ACC112 (cell line): ENCODE measurements at regions not wholly inside any gene's neighbourhood (a gene's known extent, or its start where the extent isn't known, plus 50 kb on each side); places are given as distances from the start of the nearest gene placed in this dataset.

Experiments
- H2AFZ ChIP-seq: fragments of 200-600 bp; sonication (generic); one replicate; pipeline ENCODE4 v1.6.0; 2017; ENCODE audit warnings: antibody characterized with exemption, low read length; ENCODE audit not compliant: unreplicated experiment
- H3K27ac ChIP-seq: fragments of 200-600 bp; sonication (generic); 2 replicates; pipeline ENCODE4 v1.5.1; 2014; ENCODE audit warnings: low read depth, mild to moderate bottlenecking, antibody characterized with exemption, low read length, moderate library complexity
- H3K27me3 ChIP-seq: fragments of 200-600 bp; sonication (generic); 2 replicates; pipeline ENCODE4 v1.6.1; 2014; ENCODE audit warnings: mild to moderate bottlenecking, antibody characterized with exemption, low read length, moderate library complexity, mixed read lengths; ENCODE audit not compliant: insufficient read depth
- H3K36me3 ChIP-seq: fragments of 200-600 bp; sonication (generic); 2 replicates; pipeline ENCODE4 v1.6.1; 2016; ENCODE audit warnings: mild to moderate bottlenecking, antibody characterized with exemption, low read length, moderate library complexity, mixed read lengths; ENCODE audit not compliant: insufficient read depth
- H3K4me1 ChIP-seq: fragments of 200-600 bp; sonication (generic); one replicate; pipeline ENCODE4 v1.6.1; 2016; ENCODE audit warnings: low read length, mixed read lengths; ENCODE audit not compliant: insufficient read depth, unreplicated experiment, control insufficient read depth
- H3K4me3 ChIP-seq: fragments of 200-600 bp; sonication (generic); 2 replicates; pipeline ENCODE4 v1.5.1; 2014; ENCODE audit warnings: mild to moderate bottlenecking, low read depth, low read length
- H3K79me2 ChIP-seq: fragments of 200-600 bp; sonication (generic); one replicate; pipeline ENCODE4 v1.6.0; 2016; ENCODE audit warnings: low read length; ENCODE audit not compliant: control insufficient read depth, unreplicated experiment, insufficient read depth

DNA sequence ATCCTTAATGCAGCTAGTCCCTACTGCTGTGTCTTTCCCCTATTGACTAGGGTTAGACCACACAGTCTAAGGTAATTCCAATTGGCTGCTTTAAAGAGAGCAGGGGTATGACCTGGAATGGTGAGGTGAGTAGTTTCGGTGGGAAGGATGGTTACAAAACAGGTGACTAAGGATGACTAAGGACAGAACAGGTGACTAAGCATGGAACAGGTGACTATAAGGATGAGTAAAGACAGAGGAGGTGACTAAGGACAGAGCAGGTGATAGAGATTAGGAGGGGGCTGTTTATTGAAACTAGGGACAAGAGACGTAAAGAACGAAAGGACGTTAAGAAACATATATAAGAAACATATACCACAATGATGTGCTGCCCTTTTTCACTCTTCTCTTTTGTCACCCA is 145.1 kb upstream of the TMEM106B start:
- H3K4me3 ChIP-seq = no peak overlapping the region
- no peak overlapping the region for H3K27ac ChIP-seq
- H2AFZ ChIP-seq = no peak overlapping the region
- H3K4me1 ChIP-seq = no peaks in the 10 kb centered on the region
- no peaks in the 10 kb centered on the region for H3K36me3 ChIP-seq
- no peaks in the 10 kb centered on the region for H3K79me2 ChIP-seq
- H3K27me3 ChIP-seq = 0 out of 2 replicates have a peak, but pooled peaks cover 3% of the 10 kb centered on the region

DNA sequence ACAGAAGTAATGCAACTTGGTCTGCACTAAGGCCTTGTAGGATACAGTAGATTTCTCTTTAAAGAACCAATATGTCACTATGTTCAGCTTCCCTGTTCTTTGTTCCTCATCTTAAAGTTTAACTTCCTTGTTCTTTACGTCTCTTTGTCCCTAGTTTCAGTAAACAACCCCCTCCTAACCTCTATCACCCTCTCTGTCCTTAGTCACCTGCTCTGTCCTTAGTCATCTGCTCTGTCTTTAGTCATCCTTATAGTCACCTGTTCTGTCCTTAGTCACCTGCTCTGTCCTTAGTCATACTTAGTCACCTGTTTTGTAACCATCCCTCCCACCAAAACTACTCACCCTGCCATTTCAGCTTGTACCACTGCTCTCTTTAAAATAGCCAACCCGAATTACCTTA is 144.6 kb upstream of the TMEM106B start:
- H3K79me2 ChIP-seq = no peaks in the 10 kb centered on the region
- no peak overlapping the region for H2AFZ ChIP-seq
- no peaks in the 10 kb centered on the region for H3K36me3 ChIP-seq
- H3K27me3 ChIP-seq = peaks cover 7% of the 10 kb centered on the region; the same call in 1 of the 2 replicates
- H3K4me3 ChIP-seq = no peak overlapping the region
- H3K4me1 ChIP-seq = no peaks in the 10 kb centered on the region
- H3K27ac ChIP-seq = no peak overlapping the region

DNA sequence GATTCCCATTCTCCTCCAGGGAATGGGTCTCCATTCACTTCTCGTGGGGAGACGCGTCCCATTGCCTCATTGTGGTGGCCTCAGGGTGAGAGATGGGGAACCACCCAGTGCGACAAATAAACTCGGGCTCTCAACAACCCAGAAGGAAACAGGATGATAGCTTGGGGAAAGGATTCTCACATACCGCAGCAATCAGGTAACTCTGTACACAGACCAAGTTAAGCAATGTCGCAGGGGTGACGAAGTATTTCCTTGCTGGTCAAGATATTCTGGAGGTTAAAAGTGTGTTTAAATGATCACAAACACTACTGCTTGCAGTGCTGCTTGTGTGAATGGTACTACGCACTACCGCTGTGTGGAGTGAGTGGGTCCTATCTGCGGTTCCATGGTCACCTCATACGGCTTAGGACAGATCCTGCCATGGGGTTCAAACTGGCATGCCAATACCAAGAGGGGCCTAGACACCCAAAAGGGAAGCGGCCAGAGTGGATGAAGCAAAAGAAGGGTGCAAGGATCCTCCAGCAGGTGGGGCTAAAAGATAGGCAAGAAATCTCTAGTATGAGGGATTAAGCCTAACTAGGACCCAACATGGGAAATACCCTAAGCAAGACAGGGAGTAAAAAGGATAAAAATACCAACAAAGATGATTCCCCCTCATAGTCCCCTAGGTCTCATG is 143.8 kb upstream of the TMEM106B start:
- no peaks in the 10 kb centered on the region for H3K4me1 ChIP-seq
- H3K27me3 ChIP-seq = peaks cover 13% of the 10 kb centered on the region; the same call in 1 of the 2 replicates
- no peak overlapping the region for H2AFZ ChIP-seq
- no peaks in the 10 kb centered on the region for H3K36me3 ChIP-seq
- no peak overlapping the region for H3K27ac ChIP-seq
- H3K4me3 ChIP-seq = no peak overlapping the region
- H3K79me2 ChIP-seq = no peaks in the 10 kb centered on the region

DNA sequence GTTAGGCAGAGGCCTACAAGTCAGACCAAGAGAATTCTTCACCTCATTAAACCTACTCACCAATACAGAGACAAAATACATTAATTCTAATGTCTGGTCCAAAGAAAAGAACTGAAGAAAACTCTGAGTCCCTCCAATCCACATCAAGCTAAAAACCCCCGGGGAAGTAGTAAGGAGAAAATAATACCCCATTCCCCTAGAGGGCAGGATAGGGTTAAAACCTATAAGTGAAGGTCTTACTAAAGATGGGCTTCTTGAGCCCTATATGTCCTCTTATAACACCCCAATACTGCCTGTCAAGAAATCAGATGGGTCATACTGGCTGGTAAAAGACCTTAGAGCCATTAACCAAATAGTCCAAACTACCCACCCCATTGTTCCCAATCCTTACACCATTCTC is 141.3 kb upstream of the TMEM106B start:
- Histone ChIP-seq H3K4me3 (no peak overlapping the region), H3K4me1 (no peaks in the 10 kb centered on the region), H2AFZ (no peak overlapping the region), H3K79me2 (no peaks in the 10 kb centered on the region), H3K36me3 (no peaks in the 10 kb centered on the region), H3K27ac (no peak overlapping the region), H3K27me3 (peaks cover 26% of the 10 kb centered on the region; the same call in 1 of the 2 replicates)

DNA sequence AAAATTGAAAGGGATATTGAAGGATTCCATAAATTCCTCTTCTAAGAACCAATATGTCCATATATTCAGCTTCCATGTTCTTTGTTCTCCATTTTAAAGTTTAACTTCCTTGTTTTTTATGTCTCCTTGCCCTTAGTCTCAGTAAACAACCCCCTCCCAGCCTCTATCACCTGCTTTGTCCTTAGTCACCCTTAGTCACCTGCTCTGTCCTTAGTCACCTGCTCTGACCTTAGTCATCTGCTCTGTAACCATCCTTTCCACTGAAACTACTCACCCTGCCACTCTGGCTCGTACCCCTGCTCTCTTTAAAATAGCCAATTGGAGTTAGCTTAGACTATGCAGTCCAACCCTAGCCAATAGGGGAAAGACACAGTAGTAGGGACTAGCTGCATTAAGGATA is 136.2 kb upstream of the TMEM106B start:
- no peak overlapping the region for H3K4me3 ChIP-seq
- H2AFZ ChIP-seq = no peak overlapping the region
- H3K4me1 ChIP-seq = no peaks in the 10 kb centered on the region
- peaks cover 33% of the 10 kb centered on the region; the same call in 1 of the 2 replicates for H3K27me3 ChIP-seq
- H3K36me3 ChIP-seq = no peaks in the 10 kb centered on the region
- no peak overlapping the region for H3K27ac ChIP-seq
- H3K79me2 ChIP-seq = no peaks in the 10 kb centered on the region

DNA sequence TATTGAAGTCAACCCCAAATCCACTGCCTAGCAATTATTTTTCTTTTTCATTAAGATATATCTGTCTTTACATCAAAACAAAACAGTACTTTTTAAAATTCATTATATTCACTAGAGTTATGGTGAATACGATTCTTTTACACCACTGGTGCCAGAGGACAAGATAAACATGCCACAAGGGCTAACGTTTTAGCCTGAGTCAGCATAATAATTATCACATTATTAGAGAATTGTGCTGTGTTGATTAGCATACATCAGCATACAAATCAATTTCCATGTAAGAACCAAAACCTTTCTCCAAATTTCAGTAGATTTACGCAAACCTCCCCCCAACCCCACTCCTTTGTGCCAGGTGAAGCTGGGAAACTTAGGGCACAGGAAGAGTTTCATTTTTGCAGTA is 131.1 kb upstream of the TMEM106B start:
- H3K79me2 ChIP-seq = no peaks in the 10 kb centered on the region
- H2AFZ ChIP-seq = no peak overlapping the region
- H3K36me3 ChIP-seq = no peaks in the 10 kb centered on the region
- peaks cover 24% of the 10 kb centered on the region for H3K27me3 ChIP-seq
- H3K4me3 ChIP-seq = no peak overlapping the region
- H3K27ac ChIP-seq = no peak overlapping the region
- no peaks in the 10 kb centered on the region for H3K4me1 ChIP-seq

DNA sequence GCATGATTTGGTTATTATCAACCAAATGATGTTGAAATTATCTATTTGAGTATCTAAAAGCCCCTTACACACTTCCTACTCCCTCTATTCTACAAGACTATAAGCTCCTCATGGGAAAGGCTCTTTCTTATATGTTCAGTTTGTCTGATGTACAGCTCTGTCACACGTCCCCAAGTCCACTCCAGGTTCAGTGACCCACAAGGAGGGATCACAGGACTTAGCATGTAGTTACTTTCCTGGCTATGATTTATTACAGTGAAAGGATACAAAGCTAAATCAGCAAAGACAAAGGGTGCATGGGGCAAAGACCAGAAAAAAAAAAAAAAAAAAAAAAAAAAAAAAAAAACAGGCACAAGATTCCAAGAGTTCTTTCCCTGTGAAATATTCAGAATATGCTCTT is 125.6 kb upstream of the TMEM106B start:
- H3K4me1 ChIP-seq = no peaks in the 10 kb centered on the region
- H3K27ac ChIP-seq = no peak overlapping the region
- H3K27me3 ChIP-seq = peaks cover 17% of the 10 kb centered on the region
- H2AFZ ChIP-seq = no peak overlapping the region
- H3K79me2 ChIP-seq = no peaks in the 10 kb centered on the region
- H3K36me3 ChIP-seq = no peaks in the 10 kb centered on the region
- H3K4me3 ChIP-seq = no peak overlapping the region

DNA sequence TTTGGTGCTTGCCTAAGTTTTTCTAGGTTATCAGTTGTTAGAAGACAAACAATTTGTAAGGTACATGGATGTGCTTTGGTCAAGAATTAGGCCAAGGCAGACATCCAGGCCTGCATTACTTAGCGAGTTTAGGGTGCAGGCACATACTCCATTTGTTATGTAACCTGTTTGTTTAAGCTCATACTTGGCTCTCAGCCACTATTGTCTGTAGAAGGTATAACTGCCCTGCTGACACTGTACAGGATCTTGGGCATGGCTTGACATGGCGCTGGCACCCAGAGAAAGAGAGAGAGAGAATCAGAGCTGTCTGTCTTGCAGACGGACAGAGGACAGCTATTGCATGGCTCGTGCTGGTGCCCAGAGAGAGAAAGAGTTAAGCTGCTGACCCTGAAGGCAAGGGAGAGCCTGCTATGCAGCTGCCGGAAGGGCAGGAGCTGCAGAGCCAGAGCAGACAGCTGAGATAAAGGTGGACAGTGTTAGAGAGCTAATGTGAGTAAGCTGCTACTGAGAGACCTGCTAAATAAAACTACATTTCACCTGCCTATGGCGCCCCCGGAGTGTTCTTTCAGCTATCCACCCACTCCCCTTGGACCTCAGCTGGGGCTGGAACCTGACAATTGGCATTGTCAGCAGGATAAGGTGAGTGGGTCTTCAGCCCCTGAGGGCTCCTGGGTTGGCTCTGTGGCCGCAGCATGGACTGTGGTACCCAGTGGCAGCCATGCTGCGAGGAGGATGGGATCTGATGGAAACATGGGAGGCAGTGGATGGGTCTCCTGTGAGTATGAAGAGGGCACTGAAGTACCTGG is 120.9 kb upstream of the TMEM106B start:
- Histone ChIP-seq H3K27me3 (no peaks in the 10 kb centered on the region), H3K4me3 (no peak overlapping the region), H3K36me3 (no peaks in the 10 kb centered on the region), H3K4me1 (peaks cover 2% of the 10 kb centered on the region), H3K27ac (no peak overlapping the region), H3K79me2 (no peaks in the 10 kb centered on the region), H2AFZ (no peak overlapping the region)

DNA sequence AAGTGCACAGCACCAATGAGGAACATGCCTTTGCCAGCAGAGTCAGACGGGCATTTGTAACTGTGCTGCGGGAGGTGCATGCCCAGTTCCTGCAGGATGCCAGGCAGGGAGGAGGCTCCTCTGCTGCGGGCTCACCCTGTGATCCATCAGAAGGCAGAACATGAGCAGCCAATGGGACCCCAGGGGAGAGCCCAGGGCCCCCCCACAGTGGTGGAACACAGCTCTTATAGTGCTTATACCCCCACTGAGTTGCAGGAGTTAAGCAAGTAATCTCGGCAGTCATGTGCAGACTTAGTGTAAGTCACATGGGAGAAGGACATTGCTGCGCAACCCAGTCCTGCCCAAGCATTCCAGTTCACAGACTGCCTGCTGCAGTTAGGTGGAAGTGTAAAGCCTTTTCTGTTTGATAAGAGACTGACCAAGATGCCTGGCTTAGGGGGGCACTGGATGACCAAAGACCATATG is 120.3 kb upstream of the TMEM106B start:
- H3K36me3 ChIP-seq = no peaks in the 10 kb centered on the region
- H2AFZ ChIP-seq = no peak overlapping the region
- peaks cover 2% of the 10 kb centered on the region for H3K4me1 ChIP-seq
- no peaks in the 10 kb centered on the region for H3K27me3 ChIP-seq
- no peaks in the 10 kb centered on the region for H3K79me2 ChIP-seq
- no peak overlapping the region for H3K27ac ChIP-seq
- no peak overlapping the region for H3K4me3 ChIP-seq

DNA sequence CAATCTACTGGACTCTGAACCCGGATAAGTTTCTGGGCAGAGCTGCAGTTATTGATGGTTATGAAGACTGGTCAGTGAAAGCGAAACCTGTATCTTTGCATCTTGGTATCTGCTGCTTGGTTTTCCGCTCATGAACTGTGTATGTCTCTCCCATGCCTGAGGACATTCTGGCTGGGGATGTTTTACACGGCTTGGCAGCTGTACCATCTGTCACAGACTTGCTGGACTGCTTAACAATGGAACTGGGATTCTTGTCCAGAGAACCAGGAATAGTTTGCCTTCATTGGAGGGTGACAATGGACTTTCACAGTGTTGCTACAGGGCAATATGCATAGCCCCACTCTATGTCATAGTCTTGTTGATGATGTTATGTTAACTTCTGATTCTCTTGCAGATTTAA is 119.9 kb upstream of the TMEM106B start:
- peaks cover 2% of the 10 kb centered on the region for H3K4me1 ChIP-seq
- no peak overlapping the region for H3K4me3 ChIP-seq

More for the DNA sequence above, 119.9 kb upstream of the TMEM106B start:
- Histone ChIP-seq H3K27ac (no peak overlapping the region), H3K27me3 (no peaks in the 10 kb centered on the region), H3K36me3 (no peaks in the 10 kb centered on the region), H2AFZ (no peak overlapping the region), H3K79me2 (no peaks in the 10 kb centered on the region)
